ENCODE measurements at regions not wholly inside any gene's neighbourhood (a gene's known extent, or its start where the extent isn't known, plus 50 kb on each side); places are given as distances from the start of the nearest gene placed in this dataset.
"Not testable (repeated sequence)": the region's sequence is repeated elsewhere in the genome, so short reads cannot be mapped to it uniquely, and the experiment has no call there.

- ChIA-PET POLR2A (no interaction called here), CTCF (no interaction called here)
- Histone ChIP-seq H3K27me3 (ENCODE audit: insufficient read depth) (no peaks in the 10 kb centered on the region), H3K36me3 (replicated peaks in 1 of 2; ENCODE audit: control insufficient read depth in 1 of 2, insufficient read depth in 2 of 2, low read length in 1 of 2) (no peaks in the 10 kb centered on the region), H3K9me3 (no peaks in the 10 kb centered on the region), H2AFZ (ENCODE audit: low read depth) (no peak overlapping the region), H3K9ac (no peak overlapping the region), H3K9me2 (no peaks in the 10 kb centered on the region), H3K27ac (ENCODE audit: low read depth in 2 of 2, low read length in 1 of 2) (no peak overlapping the region), H3F3A (replicated peaks; ENCODE audit: insufficient read depth) (no peaks in the 10 kb centered on the region), H4K20me1 (ENCODE audit: insufficient read depth) (no peaks in the 10 kb centered on the region), H3K4me1 (ENCODE audit: control insufficient read depth in 1 of 2, insufficient read depth in 2 of 2, low read depth in 1 of 2, low read length in 1 of 2) (peaks cover 0 to 4% of the 10 kb centered on the region in 2 experiments; a peak in 1 of 4 replicates), H3K4me3 (ENCODE audit: low read depth in 2 of 2, low read length in 1 of 2) (no peak overlapping the region; a peak in 1 of 4 replicates), H3K79me2 (ENCODE audit: insufficient read depth) (no peaks in the 10 kb centered on the region), H3K4me2 (no peak overlapping the region)
- WGBS (ENCODE audit: low lambda C conversion rate) = 70% methylated on average over 7 of the region's 7 CpGs
- TF ChIP-seq MEF2A (IDR thresholded peaks at IDR 0.05; ENCODE audit: borderline replicate concordance, low read depth) (no peak), MXI1 (IDR thresholded peaks at IDR 0.05; ENCODE audit: low read depth, low read length) (no peak), NFIC (IDR thresholded peaks at IDR 0.05; ENCODE audit: borderline replicate concordance) (no peak), MAX (IDR thresholded peaks at IDR 0.05; ENCODE audit: low read depth) (no peak), YY1 (IDR thresholded peaks at IDR 0.05; ENCODE audit: low read depth) (no peak), RXRA (IDR thresholded peaks at IDR 0.05; ENCODE audit: borderline replicate concordance, low read depth) (no peak), JUND (IDR thresholded peaks at IDR 0.05) (no peak), USF2 (IDR thresholded peaks at IDR 0.05; ENCODE audit: borderline replicate concordance, low read depth, low read length) (no peak), EP300 (IDR thresholded peaks at IDR 0.05; ENCODE audit: borderline replicate concordance in 1 of 2, low read depth in 1 of 2, low read length in 1 of 2) (no peak), ELF1 (IDR thresholded peaks at IDR 0.05) (no peak)
- TF ChIP-seq, protein P1, sequence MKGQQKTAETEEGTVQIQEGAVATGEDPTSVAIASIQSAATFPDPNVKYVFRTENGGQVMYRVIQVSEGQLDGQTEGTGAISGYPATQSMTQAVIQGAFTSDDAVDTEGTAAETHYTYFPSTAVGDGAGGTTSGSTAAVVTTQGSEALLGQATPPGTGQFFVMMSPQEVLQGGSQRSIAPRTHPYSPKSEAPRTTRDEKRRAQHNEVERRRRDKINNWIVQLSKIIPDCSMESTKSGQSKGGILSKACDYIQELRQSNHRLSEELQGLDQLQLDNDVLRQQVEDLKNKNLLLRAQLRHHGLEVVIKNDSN (IDR thresholded peaks at IDR 0.05; ENCODE audit: borderline replicate concordance, low read depth) = no peak
- TF ChIP-seq, protein P2, sequence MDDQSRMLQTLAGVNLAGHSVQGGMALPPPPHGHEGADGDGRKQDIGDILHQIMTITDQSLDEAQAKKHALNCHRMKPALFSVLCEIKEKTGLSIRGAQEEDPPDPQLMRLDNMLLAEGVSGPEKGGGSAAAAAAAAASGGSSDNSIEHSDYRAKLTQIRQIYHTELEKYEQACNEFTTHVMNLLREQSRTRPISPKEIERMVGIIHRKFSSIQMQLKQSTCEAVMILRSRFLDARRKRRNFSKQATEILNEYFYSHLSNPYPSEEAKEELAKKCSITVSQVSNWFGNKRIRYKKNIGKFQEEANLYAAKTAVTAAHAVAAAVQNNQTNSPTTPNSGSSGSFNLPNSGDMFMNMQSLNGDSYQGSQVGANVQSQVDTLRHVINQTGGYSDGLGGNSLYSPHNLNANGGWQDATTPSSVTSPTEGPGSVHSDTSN (IDR thresholded peaks at IDR 0.05) = no peak
- TF ChIP-seq, protein P3, sequence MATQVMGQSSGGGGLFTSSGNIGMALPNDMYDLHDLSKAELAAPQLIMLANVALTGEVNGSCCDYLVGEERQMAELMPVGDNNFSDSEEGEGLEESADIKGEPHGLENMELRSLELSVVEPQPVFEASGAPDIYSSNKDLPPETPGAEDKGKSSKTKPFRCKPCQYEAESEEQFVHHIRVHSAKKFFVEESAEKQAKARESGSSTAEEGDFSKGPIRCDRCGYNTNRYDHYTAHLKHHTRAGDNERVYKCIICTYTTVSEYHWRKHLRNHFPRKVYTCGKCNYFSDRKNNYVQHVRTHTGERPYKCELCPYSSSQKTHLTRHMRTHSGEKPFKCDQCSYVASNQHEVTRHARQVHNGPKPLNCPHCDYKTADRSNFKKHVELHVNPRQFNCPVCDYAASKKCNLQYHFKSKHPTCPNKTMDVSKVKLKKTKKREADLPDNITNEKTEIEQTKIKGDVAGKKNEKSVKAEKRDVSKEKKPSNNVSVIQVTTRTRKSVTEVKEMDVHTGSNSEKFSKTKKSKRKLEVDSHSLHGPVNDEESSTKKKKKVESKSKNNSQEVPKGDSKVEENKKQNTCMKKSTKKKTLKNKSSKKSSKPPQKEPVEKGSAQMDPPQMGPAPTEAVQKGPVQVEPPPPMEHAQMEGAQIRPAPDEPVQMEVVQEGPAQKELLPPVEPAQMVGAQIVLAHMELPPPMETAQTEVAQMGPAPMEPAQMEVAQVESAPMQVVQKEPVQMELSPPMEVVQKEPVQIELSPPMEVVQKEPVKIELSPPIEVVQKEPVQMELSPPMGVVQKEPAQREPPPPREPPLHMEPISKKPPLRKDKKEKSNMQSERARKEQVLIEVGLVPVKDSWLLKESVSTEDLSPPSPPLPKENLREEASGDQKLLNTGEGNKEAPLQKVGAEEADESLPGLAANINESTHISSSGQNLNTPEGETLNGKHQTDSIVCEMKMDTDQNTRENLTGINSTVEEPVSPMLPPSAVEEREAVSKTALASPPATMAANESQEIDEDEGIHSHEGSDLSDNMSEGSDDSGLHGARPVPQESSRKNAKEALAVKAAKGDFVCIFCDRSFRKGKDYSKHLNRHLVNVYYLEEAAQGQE (IDR thresholded peaks at IDR 0.05; ENCODE audit: low read depth, low read length) = no peak
- no peak for DNase-seq
These were observed 247.9 kb upstream of the BTG1 start for GRCh38 chr12:92393504-92393903.

GRCh38 chr12:92391726-92392125, 246.1 kb upstream of the BTG1 start:
- H3K4me1 ChIP-seq (ENCODE audit: control insufficient read depth in 1 of 2, insufficient read depth in 2 of 2, low read depth in 1 of 2, low read length in 1 of 2); H3K27me3 ChIP-seq (ENCODE audit: insufficient read depth); H3K27ac ChIP-seq (ENCODE audit: low read depth in 2 of 2, low read length in 1 of 2); H3K4me3 ChIP-seq (ENCODE audit: low read depth in 2 of 2, low read length in 1 of 2); H3K9ac ChIP-seq; CTCF ChIA-PET; H3F3A ChIP-seq (replicated peaks; ENCODE audit: insufficient read depth); POLR2A ChIA-PET; H3K9me3 ChIP-seq; DNase-seq; H4K20me1 ChIP-seq (ENCODE audit: insufficient read depth); H3K4me2 ChIP-seq; H3K36me3 ChIP-seq (replicated peaks in 1 of 2; ENCODE audit: control insufficient read depth in 1 of 2, insufficient read depth in 2 of 2, low read length in 1 of 2); H2AFZ ChIP-seq (ENCODE audit: low read depth); H3K79me2 ChIP-seq (ENCODE audit: insufficient read depth); H3K9me2 ChIP-seq: not testable (repeated sequence)
- WGBS (ENCODE audit: low lambda C conversion rate) = 36% methylated on average over 1 of the region's 1 CpG
